ENCODE measurements at regions not wholly inside any gene's neighbourhood (a gene's known extent, or its start where the extent isn't known, plus 50 kb on each side); places are given as distances from the start of the nearest gene placed in this dataset.
A peak's percentile ranks its signal among the peaks of the same experiment; 100 is the strongest.

DNA sequence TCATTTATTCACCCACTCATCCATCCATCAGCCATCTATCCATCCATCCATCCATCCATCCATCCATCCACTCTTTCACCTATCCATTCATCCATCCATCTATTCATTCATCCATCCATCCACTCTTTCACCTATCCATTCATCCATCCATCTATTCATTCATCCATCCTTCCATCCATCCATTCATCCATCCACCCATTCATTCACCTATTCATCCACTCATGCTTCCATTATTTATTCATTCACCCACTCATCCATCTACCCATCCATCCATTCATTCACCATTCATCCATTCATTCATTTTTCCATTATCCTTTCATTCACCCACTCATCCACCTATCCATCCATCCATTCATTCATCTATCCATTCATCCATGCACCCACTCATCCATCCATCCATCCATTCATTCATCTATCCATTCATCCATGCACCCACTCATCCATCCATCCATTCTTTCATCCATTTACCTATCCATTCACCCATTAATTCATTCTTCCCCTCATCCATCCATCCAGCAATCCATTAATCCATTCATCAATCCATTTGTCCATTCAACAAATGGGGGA is 360.9 kb downstream of the ADGRD1 start:
- Histone ChIP-seq H2AFZ (ENCODE audit: low read length) (no peak overlapping the region), H3K4me2 (ENCODE audit: insufficient read depth in 1 of 2, low read depth in 2 of 2, low read length in 2 of 2) (no peak overlapping the region), H2BK12ac (ENCODE audit: low read depth, low read length) (no peak overlapping the region), H3K14ac (ENCODE audit: insufficient read length) (no peak overlapping the region), H3K27me3 (replicated peaks in 1 of 4; ENCODE audit: control insufficient read depth in 3 of 4, extremely low read depth in 1 of 4, insufficient read depth in 3 of 4, low read length in 3 of 4) (no peaks in the 10 kb centered on the region), H3K18ac (ENCODE audit: extremely low read depth, low read length) (no peak overlapping the region), H3K9ac (replicated peaks in 1 of 4; ENCODE audit: extremely low read depth in 1 of 4, low read depth in 3 of 4, low read length in 3 of 4) (no peak overlapping the region), H2BK5ac (ENCODE audit: low read depth, low read length) (no peak overlapping the region), H3K23me2 (ENCODE audit: low read depth, low read length) (peaks cover 15% of the 10 kb centered on the region; the same call in 1 of the 2 replicates), H3K36me3 (ENCODE audit: control insufficient read depth in 2 of 4, insufficient read depth in 4 of 4, low read length in 3 of 4) (no peaks in the 10 kb centered on the region), H4K20me1 (replicated peaks in 1 of 2; ENCODE audit: control insufficient read depth in 1 of 2, insufficient read depth in 2 of 2, low read length in 2 of 2) (no peaks in the 10 kb centered on the region), H2BK15ac (ENCODE audit: low read length) (no peak overlapping the region), H3K9me3 (ENCODE audit: insufficient read depth in 2 of 2, low read depth in 1 of 2, low read length in 1 of 2) (peaks cover under 1 to 9% of the 10 kb centered on the region in 2 experiments), H2BK20ac (ENCODE audit: low read length) (no peak overlapping the region), H4K5ac (ENCODE audit: insufficient read length, low read depth, low read length) (no peak overlapping the region), H2AK5ac (ENCODE audit: low read depth, low read length) (no peak overlapping the region), H3K23ac (ENCODE audit: insufficient read length) (no peak overlapping the region), H3K27ac (ENCODE audit: low read depth, low read length) (no peak overlapping the region), H3K4ac (replicated peaks; ENCODE audit: insufficient read length, low read depth, low read length) (no peak overlapping the region), H3K56ac (replicated peaks; ENCODE audit: insufficient read length, low read depth, low read length) (peak overlapping the region; percentile 82), H3K79me2 (ENCODE audit: control insufficient read depth in 1 of 2, insufficient read depth in 2 of 2, low read length in 2 of 2) (no peaks in the 10 kb centered on the region), H4K91ac (replicated peaks; ENCODE audit: insufficient read length, low read length) (no peak overlapping the region), H3K4me3 (ENCODE audit: extremely low read depth in 1 of 4, insufficient read depth in 2 of 4, low read depth in 3 of 4, low read length in 4 of 4) (no peak overlapping the region), H3K79me1 (ENCODE audit: low read depth, low read length) (no peaks in the 10 kb centered on the region), H2BK120ac (replicated peaks; ENCODE audit: low read depth, low read length) (no peak overlapping the region), H3K4me1 (replicated peaks in 1 of 4; ENCODE audit: control insufficient read depth in 3 of 4, insufficient read depth in 4 of 4, low read length in 3 of 4) (peaks cover 0 to 13% (median 5%) of the 10 kb centered on the region in 4 experiments; a peak in 5 of 7 replicates), H4K8ac (ENCODE audit: extremely low read depth, insufficient read depth, low read length) (no peak overlapping the region)
- TF ChIP-seq TBP (IDR thresholded peaks at IDR 0.05; ENCODE audit: low read depth, low read length) (no peak), SRF (IDR thresholded peaks at IDR 0.05; ENCODE audit: low read depth, low read length) (no peak), POLR2AphosphoS5 (IDR thresholded peaks at IDR 0.05; ENCODE audit: low read depth, low read length) (no peak), FOSL1 (IDR thresholded peaks at IDR 0.05; ENCODE audit: insufficient read depth, low read depth, low read length) (no peak), NANOG (IDR thresholded peaks at IDR 0.05; ENCODE audit: insufficient read depth, low read depth, low read length, poor library complexity, severe bottlenecking) (no peak), E2F6 (IDR thresholded peaks at IDR 0.05) (no peak), RBBP5 (IDR thresholded peaks at IDR 0.05; ENCODE audit: borderline replicate concordance, low read depth, low read length) (no peak), CTBP2 (IDR thresholded peaks at IDR 0.05; ENCODE audit: borderline replicate concordance, insufficient read depth, insufficient read length, low read length) (no peak)
- POLR2A ChIA-PET (ENCODE audit: partially characterized antibody): no interaction called here
- CTCF ChIA-PET (ENCODE audit: partially characterized antibody): no interaction called here
- DNase-seq (ENCODE audit: low read depth in 1 of 2, low spot score in 2 of 2) (no peak), FAIRE-seq (no peak)

Data from H1 (cell line).